ENCODE measurements at regions not wholly inside any gene's neighbourhood (a gene's known extent, or its start where the extent isn't known, plus 50 kb on each side); places are given as distances from the start of the nearest gene placed in this dataset.

DNA sequence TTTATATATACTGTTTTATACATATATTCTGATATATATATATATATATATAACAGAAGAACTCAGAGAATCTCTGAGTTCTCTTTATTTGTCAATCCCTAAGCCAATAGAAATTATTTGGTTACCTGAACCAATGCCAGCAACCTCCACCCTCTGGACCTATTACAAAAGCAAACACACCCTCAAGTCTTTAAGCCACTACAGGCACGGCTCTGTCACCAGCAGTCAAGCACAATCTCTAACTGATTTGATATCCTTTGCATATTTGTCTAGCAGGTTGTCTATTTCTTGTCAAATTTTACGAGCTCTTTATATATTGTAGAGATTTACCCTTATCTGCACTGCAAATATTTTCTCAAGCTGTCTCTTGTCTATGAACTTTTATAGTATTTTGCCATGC lies 66.6 kb upstream of the TOPAZ1 start:
- Histone ChIP-seq H2BK12ac (ENCODE audit: insufficient read length, low read depth, low read length) (no peak overlapping the region), H3K23ac (ENCODE audit: insufficient read length, low read depth, low read length) (no peak overlapping the region), H2BK120ac (ENCODE audit: low read depth, low read length, poor library complexity, severe bottlenecking) (no peak overlapping the region), H2AFZ (ENCODE audit: low read length) (no peak overlapping the region), H4K5ac (ENCODE audit: insufficient read length, low read depth, low read length) (no peak overlapping the region), H3K23me2 (ENCODE audit: insufficient read length, low read depth, low read length, poor library complexity, severe bottlenecking) (no peaks in the 10 kb centered on the region), H3K9ac (ENCODE audit: extremely low read depth, insufficient read length, low read length) (no peak overlapping the region), H2BK15ac (ENCODE audit: low read depth, low read length) (no peak overlapping the region), H3K4me1 (ENCODE audit: insufficient read depth, low read length) (no peaks in the 10 kb centered on the region), H3K4ac (ENCODE audit: low read depth, low read length) (no peak overlapping the region), H3K14ac (ENCODE audit: insufficient read depth, low read length) (no peak overlapping the region), H3K9me3 (ENCODE audit: control insufficient read depth, low read depth, low read length) (no peaks in the 10 kb centered on the region), H3K27ac (ENCODE audit: insufficient read length, low read depth, low read length) (no peak overlapping the region), H2AK5ac (ENCODE audit: insufficient read length, low read length) (no peak overlapping the region), H3K79me2 (ENCODE audit: insufficient read depth, low read length) (no peaks in the 10 kb centered on the region), H2BK20ac (ENCODE audit: low read depth, low read length, poor library complexity, severe bottlenecking) (no peak overlapping the region), H4K8ac (replicated peaks; ENCODE audit: insufficient read length, low read depth, low read length) (no peak overlapping the region), H3K79me1 (ENCODE audit: insufficient read depth, low read depth, low read length, poor library complexity, severe bottlenecking) (no peaks in the 10 kb centered on the region), H3K18ac (ENCODE audit: insufficient read length, low read depth, low read length) (no peak overlapping the region), H3K4me2 (ENCODE audit: insufficient read depth, insufficient read length, low read length) (no peak overlapping the region), H2BK5ac (ENCODE audit: insufficient read length, low read length) (no peak overlapping the region), H3T11ph (ENCODE audit: low read length) (no peak overlapping the region), H4K91ac (ENCODE audit: insufficient read length, low read depth, low read length) (no peak overlapping the region), H3K27me3 (ENCODE audit: insufficient read depth, low read length) (no peaks in the 10 kb centered on the region), H4K20me1 (ENCODE audit: control insufficient read depth, insufficient read depth, insufficient read length) (peaks cover 3% of the 10 kb centered on the region), H3K56ac (ENCODE audit: insufficient read length, low read depth, low read length) (no peak overlapping the region)
- Mint-ChIP-seq H3K9me3 (peaks cover 3 to 4% of the 10 kb centered on the region in 2 experiments; a peak in 2 of 5 replicates), H3K4me1 (peaks cover 0 to 3% of the 10 kb centered on the region in 2 experiments; a peak in 2 of 4 replicates), H3K27ac (no peak overlapping the region), H3K36me3 (ENCODE audit: insufficient read depth in 1 of 3, low read depth in 3 of 3) (peaks cover 0 to 3% (median 0%) of the 10 kb centered on the region in 3 experiments; a peak in 1 of 7 replicates), H3K27me3 (ENCODE audit: low read depth) (peaks cover 4% of the 10 kb centered on the region), H3K4me3 (no peak overlapping the region)
- no CpG with 5 or more reads among the region's 2 CpGs for WGBS (ENCODE audit: extremely low coverage, insufficient read length, low lambda C conversion rate)
- TF ChIP-seq, protein P1, sequence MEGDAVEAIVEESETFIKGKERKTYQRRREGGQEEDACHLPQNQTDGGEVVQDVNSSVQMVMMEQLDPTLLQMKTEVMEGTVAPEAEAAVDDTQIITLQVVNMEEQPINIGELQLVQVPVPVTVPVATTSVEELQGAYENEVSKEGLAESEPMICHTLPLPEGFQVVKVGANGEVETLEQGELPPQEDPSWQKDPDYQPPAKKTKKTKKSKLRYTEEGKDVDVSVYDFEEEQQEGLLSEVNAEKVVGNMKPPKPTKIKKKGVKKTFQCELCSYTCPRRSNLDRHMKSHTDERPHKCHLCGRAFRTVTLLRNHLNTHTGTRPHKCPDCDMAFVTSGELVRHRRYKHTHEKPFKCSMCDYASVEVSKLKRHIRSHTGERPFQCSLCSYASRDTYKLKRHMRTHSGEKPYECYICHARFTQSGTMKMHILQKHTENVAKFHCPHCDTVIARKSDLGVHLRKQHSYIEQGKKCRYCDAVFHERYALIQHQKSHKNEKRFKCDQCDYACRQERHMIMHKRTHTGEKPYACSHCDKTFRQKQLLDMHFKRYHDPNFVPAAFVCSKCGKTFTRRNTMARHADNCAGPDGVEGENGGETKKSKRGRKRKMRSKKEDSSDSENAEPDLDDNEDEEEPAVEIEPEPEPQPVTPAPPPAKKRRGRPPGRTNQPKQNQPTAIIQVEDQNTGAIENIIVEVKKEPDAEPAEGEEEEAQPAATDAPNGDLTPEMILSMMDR (conservative IDR thresholded peaks at IDR 0.05): no peak
- DNase-seq: no peak

Data from H9 (cell line).